D721Med (cell line): ENCODE measurements at regions not wholly inside any gene's neighbourhood (a gene's known extent, or its start where the extent isn't known, plus 50 kb on each side); places are given as distances from the start of the nearest gene placed in this dataset.
"Not testable (repeated sequence)": the region's sequence is repeated elsewhere in the genome, so short reads cannot be mapped to it uniquely, and the experiment has no call there.

ENCODE experiments used
- DNase-seq: peaks from one replicate; pipeline ENCODE4 v3.0.0; 2011; ENCODE audit warnings: low spot score; ENCODE audit not compliant: insufficient read length
- FAIRE-seq: peaks from 2 replicates; lab custom pipeline; 2011; peaks lifted over from hg19 to GRCh38; lab: Jason Lieb, UNC
- TF ChIP-seq, protein P1 (sequence below): IDR thresholded peaks from 2 replicates; pipeline ENCODE4 v1.5.1; 2012; ENCODE audit warnings: mild to moderate bottlenecking, control low read depth; ENCODE audit not compliant: insufficient read depth; ENCODE audit errors: missing control alignments

DNA sequence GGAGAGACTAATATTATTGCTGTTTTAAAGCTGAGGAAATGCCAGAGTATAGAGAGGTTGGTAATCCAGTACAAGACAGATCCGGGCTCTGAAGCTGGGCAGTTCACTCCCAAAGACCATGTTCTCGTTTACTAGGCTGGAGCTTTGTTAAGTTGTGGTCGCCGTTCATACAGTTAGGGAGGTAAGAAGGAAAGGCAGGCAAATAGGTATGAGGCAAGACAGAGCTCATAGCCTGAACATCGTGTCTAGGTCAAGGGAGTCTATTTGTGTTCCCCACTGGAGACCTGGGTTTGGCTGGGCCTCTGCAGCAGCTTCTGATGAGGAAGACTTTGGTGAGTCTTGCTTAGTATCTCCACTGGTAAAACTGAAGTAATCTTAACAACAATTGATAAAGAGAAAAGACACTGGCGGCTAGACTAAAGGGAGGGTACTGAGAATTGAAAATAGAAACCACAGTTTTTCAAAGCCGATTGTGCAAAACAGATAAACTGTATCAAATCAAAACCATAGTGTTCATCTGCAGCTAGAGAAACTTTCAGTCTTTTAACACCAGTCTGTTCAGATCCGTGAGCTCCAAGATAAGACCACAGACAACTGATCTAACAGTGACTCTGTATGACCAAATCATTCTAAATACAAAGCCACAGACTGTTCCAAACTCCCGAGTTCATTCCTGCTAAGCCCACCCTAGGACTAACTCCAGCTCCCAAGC is 217.0 kb upstream of the FAM78B start:
- TF ChIP-seq, protein P1, sequence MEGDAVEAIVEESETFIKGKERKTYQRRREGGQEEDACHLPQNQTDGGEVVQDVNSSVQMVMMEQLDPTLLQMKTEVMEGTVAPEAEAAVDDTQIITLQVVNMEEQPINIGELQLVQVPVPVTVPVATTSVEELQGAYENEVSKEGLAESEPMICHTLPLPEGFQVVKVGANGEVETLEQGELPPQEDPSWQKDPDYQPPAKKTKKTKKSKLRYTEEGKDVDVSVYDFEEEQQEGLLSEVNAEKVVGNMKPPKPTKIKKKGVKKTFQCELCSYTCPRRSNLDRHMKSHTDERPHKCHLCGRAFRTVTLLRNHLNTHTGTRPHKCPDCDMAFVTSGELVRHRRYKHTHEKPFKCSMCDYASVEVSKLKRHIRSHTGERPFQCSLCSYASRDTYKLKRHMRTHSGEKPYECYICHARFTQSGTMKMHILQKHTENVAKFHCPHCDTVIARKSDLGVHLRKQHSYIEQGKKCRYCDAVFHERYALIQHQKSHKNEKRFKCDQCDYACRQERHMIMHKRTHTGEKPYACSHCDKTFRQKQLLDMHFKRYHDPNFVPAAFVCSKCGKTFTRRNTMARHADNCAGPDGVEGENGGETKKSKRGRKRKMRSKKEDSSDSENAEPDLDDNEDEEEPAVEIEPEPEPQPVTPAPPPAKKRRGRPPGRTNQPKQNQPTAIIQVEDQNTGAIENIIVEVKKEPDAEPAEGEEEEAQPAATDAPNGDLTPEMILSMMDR, result no peak
- DNase-seq (peak; percentile 21), FAIRE-seq (peak; percentile 56)

DNA sequence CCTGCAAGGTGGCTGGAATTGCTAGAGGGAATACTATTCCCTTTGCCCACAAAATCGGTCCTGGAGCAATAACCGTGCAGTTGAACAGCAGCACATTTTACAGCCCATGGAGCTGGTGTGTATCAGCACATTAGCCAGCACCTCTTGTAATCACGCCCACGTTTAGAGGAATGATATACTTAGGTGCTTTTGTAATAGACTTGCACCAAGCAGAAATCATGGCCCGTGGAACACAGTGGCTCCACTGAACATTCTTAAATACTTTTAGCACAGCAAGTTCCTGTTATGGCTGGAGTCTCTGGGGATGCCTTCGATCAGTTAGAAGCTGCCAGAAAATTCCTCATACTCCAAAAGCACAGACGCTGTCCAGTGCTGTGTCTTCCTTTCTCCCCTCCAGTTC is 218.1 kb upstream of the FAM78B start:
- TF ChIP-seq, protein P1, result no peak
- FAIRE-seq (no peak), DNase-seq (no peak)

DNA sequence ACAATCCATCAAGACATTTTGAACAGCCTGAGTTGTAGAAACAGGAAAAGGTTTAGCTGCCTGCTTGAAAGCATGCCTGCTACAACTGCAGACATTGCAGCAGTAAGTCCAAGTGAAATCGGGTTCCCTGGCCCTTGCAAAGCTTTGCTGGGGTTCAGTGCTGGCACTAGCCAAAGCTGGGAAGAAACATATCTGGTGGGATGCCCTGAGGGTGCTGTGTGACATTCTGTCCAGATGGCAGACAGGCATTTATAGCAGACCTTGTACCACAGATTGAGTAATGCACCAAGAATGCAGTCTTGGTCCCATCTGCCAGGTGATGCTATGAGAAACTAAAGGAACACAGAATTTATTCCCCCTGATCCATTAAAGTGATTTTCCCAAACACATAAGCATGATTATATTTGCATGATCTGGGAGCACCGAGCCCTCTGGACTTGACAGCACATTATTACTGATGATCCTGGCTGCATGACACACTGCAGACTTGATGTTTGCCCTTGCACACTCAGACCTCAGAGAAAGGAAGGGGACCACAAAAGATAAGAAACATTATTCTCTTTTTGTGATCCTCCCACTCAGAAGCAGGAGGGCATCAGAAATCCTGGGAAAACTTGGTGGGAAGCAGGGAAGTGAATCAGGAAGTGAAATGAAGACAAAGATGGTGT is 223.7 kb upstream of the FAM78B start:
- TF ChIP-seq, protein P1, result no peak
- no peak for DNase-seq

DNA sequence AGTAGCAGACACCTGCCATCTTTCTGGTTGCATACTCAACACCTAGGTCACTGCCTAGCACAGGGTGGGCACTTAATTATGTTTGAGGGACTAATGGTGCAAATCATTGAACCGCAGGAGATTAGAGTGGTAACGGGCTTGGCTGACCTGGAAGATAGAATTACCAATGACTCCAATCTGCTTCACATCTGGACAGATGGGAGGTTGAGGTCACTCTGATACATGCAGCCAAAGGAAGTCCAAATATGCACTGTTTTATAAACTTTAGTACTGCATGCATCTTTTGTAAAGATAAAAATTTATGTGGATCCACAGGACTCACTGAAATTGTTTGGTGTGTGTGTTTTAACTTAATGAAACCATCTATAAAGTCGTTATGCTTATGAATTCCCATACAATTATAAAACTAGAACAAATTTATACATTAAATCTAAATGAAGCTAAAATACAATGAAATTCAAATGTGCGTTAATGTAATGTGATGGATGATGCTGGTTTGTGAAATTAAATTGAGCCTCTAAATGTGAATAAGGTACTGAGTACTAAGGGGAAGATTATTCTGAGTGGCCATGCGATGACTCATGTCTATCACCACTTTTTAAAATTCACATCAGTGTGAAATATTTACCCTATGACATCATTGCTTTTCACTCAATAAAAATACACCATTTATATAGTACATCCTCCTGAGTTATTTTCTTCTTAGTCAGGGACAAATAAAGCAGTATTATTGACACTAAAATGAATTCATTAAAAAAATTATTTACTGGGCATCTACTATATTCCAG is 224.7 kb upstream of the FAM78B start:
- TF ChIP-seq, protein P1, result no peak
- DNase-seq, result no peak
- no peak for FAIRE-seq

More for the DNA sequence above, 223.7 kb upstream of the FAM78B start:
- no peak for FAIRE-seq

DNA sequence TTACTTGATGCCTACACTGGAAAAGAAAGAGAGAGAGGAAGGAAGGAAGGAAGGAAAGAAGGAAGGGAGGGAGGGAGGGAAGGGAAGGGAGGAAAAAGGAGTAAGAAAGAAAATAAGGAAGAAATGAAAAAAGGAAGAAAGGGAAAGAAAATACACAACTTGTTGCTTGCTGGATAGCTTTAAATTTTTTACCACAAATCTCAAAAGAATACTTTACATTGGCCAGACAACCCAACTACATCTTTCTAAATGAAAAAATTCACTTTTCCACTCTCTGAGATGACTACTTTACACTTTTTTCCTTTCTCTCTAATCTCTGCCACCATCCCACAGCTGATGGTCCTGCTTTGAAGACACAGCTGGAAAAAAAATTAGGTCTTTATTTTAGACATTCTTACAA is 228.9 kb upstream of the FAM78B start:
- TF ChIP-seq, protein P1, result no peak
- DNase-seq (no peak), FAIRE-seq (no peak)

DNA sequence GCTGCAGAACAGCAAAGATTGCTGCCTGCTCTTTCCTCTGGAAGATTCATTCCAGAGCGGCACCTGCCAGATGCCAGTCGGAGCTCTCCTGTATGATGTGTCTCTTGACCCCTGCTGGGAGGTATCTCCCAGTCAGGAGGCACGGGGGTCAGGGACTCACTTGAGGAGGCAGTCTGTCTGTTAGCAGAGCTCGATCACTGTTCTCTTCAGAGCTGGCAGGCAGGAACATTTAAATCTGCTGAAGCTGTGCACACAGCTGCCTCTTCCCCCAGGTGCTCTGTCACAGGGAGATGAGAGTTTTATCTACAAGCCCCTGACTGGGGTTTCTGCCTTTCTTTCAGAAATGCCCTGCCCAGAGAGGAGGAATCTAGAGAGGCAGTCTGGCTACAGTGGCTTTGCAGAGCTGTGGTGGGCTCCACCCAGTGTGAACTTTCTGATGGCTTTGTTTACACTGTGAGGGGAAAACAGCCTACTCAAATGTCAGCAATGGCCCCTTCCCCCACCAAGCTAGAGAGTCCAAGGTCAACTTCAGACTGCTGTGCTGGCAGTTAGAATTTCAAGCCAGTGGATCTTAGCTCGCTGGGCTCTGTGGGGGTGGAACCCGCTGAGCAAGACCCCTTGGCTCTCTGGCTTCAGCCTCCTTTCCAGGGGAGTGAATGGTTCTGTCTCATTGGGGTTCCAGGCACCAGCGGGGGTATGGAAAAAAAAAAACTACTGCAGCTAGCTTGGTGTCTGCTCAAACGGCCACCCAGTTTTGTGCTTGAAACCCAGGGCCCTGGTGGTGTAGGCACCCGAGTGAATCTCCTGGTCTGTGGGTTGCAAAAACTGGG is 242.7 kb upstream of the FAM78B start:
- FAIRE-seq, DNase-seq: not testable (repeated sequence)

DNA sequence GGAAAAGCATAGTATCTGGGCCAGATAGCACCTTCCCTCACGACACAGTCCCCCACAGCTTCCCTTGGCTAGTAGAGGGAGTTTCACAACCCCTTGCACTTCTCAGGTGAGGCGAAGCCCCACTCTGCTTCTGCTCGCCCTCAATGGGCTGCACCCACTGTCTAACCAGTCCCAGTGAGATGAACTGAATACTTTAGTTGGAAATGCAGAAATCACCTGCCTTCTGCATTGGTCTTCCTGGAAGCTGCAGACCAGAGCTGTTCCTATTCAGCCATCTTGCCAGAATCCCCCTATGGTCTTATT is 243.2 kb upstream of the FAM78B start:
- TF ChIP-seq, protein P1, result no peak
- FAIRE-seq, result no peak
- DNase-seq, result no peak

DNA sequence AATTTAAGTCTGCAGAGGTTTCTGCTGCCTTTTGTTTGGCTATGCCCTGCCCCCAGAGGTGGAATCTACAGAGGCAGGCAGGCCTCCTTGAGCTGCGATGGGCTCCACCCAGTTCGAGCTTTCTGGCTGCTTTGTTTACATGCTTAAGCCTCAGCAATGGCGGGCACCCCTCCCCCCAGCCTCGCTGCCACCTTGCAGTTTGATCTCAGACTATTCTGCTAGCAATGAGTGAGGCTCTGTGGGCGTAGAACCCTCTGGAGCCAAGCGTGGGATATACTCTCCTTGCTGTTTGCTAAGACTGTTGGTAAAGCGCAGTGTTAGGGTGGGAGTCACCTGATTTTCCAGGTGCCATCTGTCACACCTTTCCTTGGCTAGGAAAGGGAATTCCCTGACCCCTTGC is 250.0 kb upstream of the FAM78B start:
- DNase-seq, FAIRE-seq: not testable (repeated sequence)
